Neuron (in vitro differentiated cells): ENCODE measurements at regions not wholly inside any gene's neighbourhood (a gene's known extent, or its start where the extent isn't known, plus 50 kb on each side); places are given as distances from the start of the nearest gene placed in this dataset.
"Not testable (repeated sequence)": the region's sequence is repeated elsewhere in the genome, so short reads cannot be mapped to it uniquely, and the experiment has no call there.

Experiments used
- H2AFZ ChIP-seq: one replicate; pipeline ENCODE4 v1.6.1; 2013; ENCODE audit warnings: low read depth, mild to moderate bottlenecking, inconsistent platforms, low read length, moderate library complexity
- H3K27me3 ChIP-seq: one replicate; pipeline ENCODE4 v1.6.1; 2013; ENCODE audit warnings: low read length; ENCODE audit not compliant: insufficient read depth
- H3K36me3 ChIP-seq: one replicate; pipeline ENCODE4 v1.6.1; 2013; ENCODE audit warnings: low read length; ENCODE audit not compliant: insufficient read depth
- H3K4me1 ChIP-seq: one replicate; pipeline ENCODE4 v1.6.1; 2013; ENCODE audit warnings: low read length; ENCODE audit not compliant: insufficient read depth
- H3K4me3 ChIP-seq: 2 replicates; pipeline ENCODE4 v1.5.1; 2013; ENCODE audit warnings: mild to moderate bottlenecking, low read length, moderate library complexity
- H3K9me3 ChIP-seq: one replicate; pipeline ENCODE4 v1.6.1; 2013; ENCODE audit warnings: low read length

GRCh38 chr13:39823063-39823713 is 167.7 kb downstream of the COG6 start:
- H3K4me3 ChIP-seq = no peak overlapping the region
- H3K9me3 ChIP-seq = no peaks in the 10 kb centered on the region
- no peak overlapping the region for H2AFZ ChIP-seq
- H3K4me1 ChIP-seq = peaks cover 10% of the 10 kb centered on the region
- H3K36me3 ChIP-seq = no peaks in the 10 kb centered on the region
- H3K27me3 ChIP-seq = no peaks in the 10 kb centered on the region

GRCh38 chr13:39825886-39826285 is 170.4 kb downstream of the COG6 start:
- H2AFZ ChIP-seq = no peak overlapping the region
- H3K36me3 ChIP-seq = no peaks in the 10 kb centered on the region
- no peaks in the 10 kb centered on the region for H3K9me3 ChIP-seq
- no peaks in the 10 kb centered on the region for H3K4me1 ChIP-seq
- no peaks in the 10 kb centered on the region for H3K27me3 ChIP-seq
- no peak overlapping the region for H3K4me3 ChIP-seq

GRCh38 chr13:39835253-39835652 is 179.8 kb downstream of the COG6 start:
- H3K27me3 ChIP-seq = no peaks in the 10 kb centered on the region
- H2AFZ ChIP-seq = no peak overlapping the region
- H3K4me1 ChIP-seq = peaks cover 8% of the 10 kb centered on the region
- H3K9me3 ChIP-seq = no peaks in the 10 kb centered on the region
- no peak overlapping the region for H3K4me3 ChIP-seq
- H3K36me3 ChIP-seq = no peaks in the 10 kb centered on the region

- H3K4me1 ChIP-seq = peaks cover 8% of the 10 kb centered on the region
- no peaks in the 10 kb centered on the region for H3K27me3 ChIP-seq
- H3K9me3 ChIP-seq = no peaks in the 10 kb centered on the region
- H3K36me3 ChIP-seq = no peaks in the 10 kb centered on the region
- no peak overlapping the region for H2AFZ ChIP-seq
- no peak overlapping the region for H3K4me3 ChIP-seq
These were observed 180.6 kb downstream of the COG6 start for GRCh38 chr13:39836038-39836437.

- not testable (repeated sequence) for H3K4me3 ChIP-seq
These were observed 182.4 kb downstream of the COG6 start for GRCh38 chr13:39837866-39838265.

GRCh38 chr13:39840201-39840600 is 184.7 kb downstream of the COG6 start:
- Histone ChIP-seq H3K4me1 (peaks cover 3% of the 10 kb centered on the region), H3K9me3 (no peaks in the 10 kb centered on the region), H3K4me3 (no peak overlapping the region), H3K36me3 (no peaks in the 10 kb centered on the region), H3K27me3 (no peaks in the 10 kb centered on the region), H2AFZ (no peak overlapping the region)

More at GRCh38 chr13:39837866-39838265, 182.4 kb downstream of the COG6 start:
- not testable (repeated sequence) for H3K4me1 ChIP-seq, H2AFZ ChIP-seq, H3K9me3 ChIP-seq, H3K36me3 ChIP-seq, H3K27me3 ChIP-seq

- no peaks in the 10 kb centered on the region for H3K9me3 ChIP-seq
- peaks cover 5% of the 10 kb centered on the region for H3K4me1 ChIP-seq
- H2AFZ ChIP-seq = no peak overlapping the region
- no peak overlapping the region for H3K4me3 ChIP-seq
- H3K36me3 ChIP-seq = no peaks in the 10 kb centered on the region
- no peaks in the 10 kb centered on the region for H3K27me3 ChIP-seq
These were observed 191.9 kb downstream of the COG6 start for GRCh38 chr13:39847336-39847735.

GRCh38 chr13:39855236-39855635 is 199.8 kb downstream of the COG6 start:
- Histone ChIP-seq H3K4me1 (no peaks in the 10 kb centered on the region), H2AFZ (no peak overlapping the region), H3K4me3 (no peak overlapping the region), H3K36me3 (no peaks in the 10 kb centered on the region), H3K27me3 (no peaks in the 10 kb centered on the region), H3K9me3 (peaks cover 2% of the 10 kb centered on the region)

- Histone ChIP-seq H2AFZ (no peak overlapping the region), H3K4me1 (no peaks in the 10 kb centered on the region), H3K36me3 (no peaks in the 10 kb centered on the region), H3K4me3 (no peak overlapping the region), H3K27me3 (no peaks in the 10 kb centered on the region), H3K9me3 (peaks cover 2% of the 10 kb centered on the region)
These were observed 201.3 kb downstream of the COG6 start for GRCh38 chr13:39856714-39857113.

GRCh38 chr13:39858794-39859193 is 203.3 kb downstream of the COG6 start:
- H3K9me3 ChIP-seq = peaks cover 1% of the 10 kb centered on the region

GRCh38 chr13:39859898-39860297 is 204.4 kb downstream of the COG6 start:
- Histone ChIP-seq H3K27me3 (no peaks in the 10 kb centered on the region), H2AFZ (no peak overlapping the region), H3K36me3 (no peaks in the 10 kb centered on the region), H3K4me3 (no peak overlapping the region), H3K9me3 (no peaks in the 10 kb centered on the region), H3K4me1 (no peaks in the 10 kb centered on the region)

More at GRCh38 chr13:39858794-39859193, 203.3 kb downstream of the COG6 start:
- Histone ChIP-seq H3K27me3 (no peaks in the 10 kb centered on the region), H3K4me1 (no peaks in the 10 kb centered on the region), H3K4me3 (no peak overlapping the region), H2AFZ (no peak overlapping the region), H3K36me3 (no peaks in the 10 kb centered on the region)

GRCh38 chr13:39862900-39863299 is 207.4 kb downstream of the COG6 start:
- H3K4me1 ChIP-seq = no peaks in the 10 kb centered on the region
- H3K27me3 ChIP-seq = no peaks in the 10 kb centered on the region
- H3K9me3 ChIP-seq = no peaks in the 10 kb centered on the region
- no peak overlapping the region for H2AFZ ChIP-seq
- no peak overlapping the region for H3K4me3 ChIP-seq
- no peaks in the 10 kb centered on the region for H3K36me3 ChIP-seq

GRCh38 chr13:39864221-39864620 is 208.8 kb downstream of the COG6 start:
- Histone ChIP-seq H3K4me1 (no peaks in the 10 kb centered on the region), H3K27me3 (no peaks in the 10 kb centered on the region), H3K9me3 (no peaks in the 10 kb centered on the region), H2AFZ (no peak overlapping the region), H3K4me3 (no peak overlapping the region), H3K36me3 (no peaks in the 10 kb centered on the region)

GRCh38 chr13:39866722-39867121 is 211.3 kb downstream of the COG6 start:
- H3K4me3 ChIP-seq = no peak overlapping the region
- no peak overlapping the region for H2AFZ ChIP-seq
- H3K36me3 ChIP-seq = no peaks in the 10 kb centered on the region
- H3K4me1 ChIP-seq = no peaks in the 10 kb centered on the region
- no peaks in the 10 kb centered on the region for H3K27me3 ChIP-seq
- H3K9me3 ChIP-seq = no peaks in the 10 kb centered on the region
